GM23248 (cell line): ENCODE measurements at regions not wholly inside any gene's neighbourhood (a gene's known extent, or its start where the extent isn't known, plus 50 kb on each side); places are given as distances from the start of the nearest gene placed in this dataset.

Experiments used
- DNase-seq: peaks from one replicate; pipeline ENCODE4 v3.0.0-alpha.2; 2015
- H2AFZ ChIP-seq: fragments of 200-600 bp; sonication (generic); 2 replicates; pipeline ENCODE4 v1.6.1; 2016; ENCODE audit warnings: antibody characterized with exemption
- H3F3A ChIP-seq: fragments of 200-600 bp; sonication (generic); 2 replicates; pipeline ENCODE4 v1.6.1; 2016; ENCODE audit warnings: mild to moderate bottlenecking, antibody characterized with exemption, mixed run types; ENCODE audit not compliant: insufficient read depth
- H3K27ac ChIP-seq: fragments of 200-600 bp; sonication (generic); 2 replicates; pipeline ENCODE4 v1.5.1; 2016; ENCODE audit warnings: mild to moderate bottlenecking
- H3K27me3 ChIP-seq: fragments of 200-600 bp; sonication (generic); replicated peaks from 2 replicates; pipeline ENCODE4 v1.6.1; 2016; ENCODE audit warnings: mild to moderate bottlenecking; ENCODE audit not compliant: insufficient read depth
- H3K36me3 ChIP-seq: fragments of 200-600 bp; sonication (generic); 2 replicates; pipeline ENCODE4 v1.6.1; 2016; ENCODE audit warnings: low read depth, mild to moderate bottlenecking
- H3K4me1 ChIP-seq: fragments of 200-600 bp; sonication (generic); 2 replicates; pipeline ENCODE4 v1.6.1; 2016; ENCODE audit warnings: mild to moderate bottlenecking; ENCODE audit not compliant: insufficient read depth
- H3K4me2 ChIP-seq: fragments of 200-600 bp; sonication (generic); one replicate; pipeline ENCODE4 v1.6.1; 2016; ENCODE audit warnings: mild to moderate bottlenecking; ENCODE audit not compliant: unreplicated experiment
- H3K4me3 ChIP-seq: fragments of 200-600 bp; sonication (generic); 2 replicates; pipeline ENCODE4 v1.5.1; 2016; ENCODE audit warnings: mild to moderate bottlenecking
- H3K79me2 ChIP-seq: fragments of 200-600 bp; sonication (generic); 2 replicates; pipeline ENCODE4 v1.6.1; 2016; ENCODE audit warnings: mild to moderate bottlenecking; ENCODE audit not compliant: insufficient read depth
- H3K9ac ChIP-seq: fragments of 200-600 bp; sonication (generic); 2 replicates; pipeline ENCODE4 v1.6.1; 2016; ENCODE audit warnings: mild to moderate bottlenecking
- H3K9me2 ChIP-seq: fragments of 200-600 bp; sonication (generic); 2 replicates; pipeline ENCODE4 v1.6.1; 2016; ENCODE audit warnings: mixed run types, mild to moderate bottlenecking, moderate library complexity; ENCODE audit not compliant: insufficient read depth
- H3K9me3 ChIP-seq: fragments of 200-600 bp; sonication (generic); one replicate; pipeline ENCODE4 v1.6.1; 2017; ENCODE audit warnings: low read depth
- H4K20me1 ChIP-seq: fragments of 200-600 bp; sonication (generic); 2 replicates; pipeline ENCODE4 v1.6.0; 2016; ENCODE audit not compliant: insufficient read depth
- EZH2 ChIP-seq: fragments of 200-600 bp; sonication (generic); IDR thresholded peaks from 2 replicates; pipeline ENCODE4 v1.6.1; 2018; ENCODE audit warnings: antibody characterized with exemption, mild to moderate bottlenecking; ENCODE audit not compliant: insufficient read depth, poor library complexity, severe bottlenecking
- EZH2phosphoT487 ChIP-seq: fragments of 200-600 bp; sonication (generic); IDR thresholded peaks from 2 replicates; pipeline ENCODE4 v1.6.1; 2018; ENCODE audit warnings: antibody characterized with exemption, moderate library complexity, mild to moderate bottlenecking, low read depth; ENCODE audit not compliant: insufficient read depth
- WGBS, 2 experiments: methylation state at CpG; one replicate each; pipeline ENCODE4 v1.1.6; 2015 to 2017; ENCODE audit warnings: low lambda C conversion rate in 2 of 2, low coverage in 1 of 2; ENCODE audit errors: missing lambda C conversion rate in 2 of 2; 5-methylcytosine and 5-hydroxymethylcytosine counted together
- in situ Hi-C: fragments of 300-500 bp; cut with MboI; formaldehyde crosslinking; loops from 2 replicates; pipeline ENCODE4 v1.15.0; 2020

DNA sequence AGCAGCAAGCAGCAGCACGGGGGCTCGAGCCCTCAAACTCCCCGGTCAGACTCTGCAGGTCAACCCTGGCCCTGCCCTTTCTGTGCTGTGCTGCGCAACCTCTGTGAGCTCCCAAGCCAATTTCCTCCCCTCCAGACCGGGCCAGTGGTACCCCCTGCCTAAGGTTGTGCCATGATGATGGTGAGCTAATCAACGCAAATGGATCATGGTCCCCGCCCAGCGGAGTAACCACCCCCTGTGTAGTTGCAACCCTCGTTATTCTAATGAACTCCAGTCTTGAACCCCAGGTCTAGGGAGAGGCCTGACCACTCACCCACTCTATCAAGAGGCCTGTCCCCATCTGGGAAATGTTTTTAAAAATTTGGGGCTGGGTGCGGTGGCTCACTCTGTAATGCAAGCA, 201.8 kb upstream of the FOXF1 start:
- no peaks in the 10 kb centered on the region for H3K36me3 ChIP-seq
- H3K79me2 ChIP-seq: no peaks in the 10 kb centered on the region
- 79% methylated on average over 10 of the region's 10 CpGs for WGBS, 2 experiments
- no peak overlapping the region for H2AFZ ChIP-seq
- TF ChIP-seq EZH2phosphoT487: no peak
- TF ChIP-seq EZH2: no peak
- H3K9ac ChIP-seq: no peak overlapping the region
- in situ Hi-C loops: no loop called here
- no peak overlapping the region for H3K27ac ChIP-seq
- no peaks in the 10 kb centered on the region for H3K9me3 ChIP-seq
- H3K4me3 ChIP-seq: no peak overlapping the region
- no peak overlapping the region for H3K4me2 ChIP-seq
- no peak for DNase-seq
- peaks cover 20% of the 10 kb centered on the region; the same call in 1 of the 2 replicates for H3F3A ChIP-seq
- peaks cover 30% of the 10 kb centered on the region for H3K27me3 ChIP-seq
- no peaks in the 10 kb centered on the region for H3K9me2 ChIP-seq
- peaks cover 15% of the 10 kb centered on the region for H3K4me1 ChIP-seq
- no peaks in the 10 kb centered on the region for H4K20me1 ChIP-seq

DNA sequence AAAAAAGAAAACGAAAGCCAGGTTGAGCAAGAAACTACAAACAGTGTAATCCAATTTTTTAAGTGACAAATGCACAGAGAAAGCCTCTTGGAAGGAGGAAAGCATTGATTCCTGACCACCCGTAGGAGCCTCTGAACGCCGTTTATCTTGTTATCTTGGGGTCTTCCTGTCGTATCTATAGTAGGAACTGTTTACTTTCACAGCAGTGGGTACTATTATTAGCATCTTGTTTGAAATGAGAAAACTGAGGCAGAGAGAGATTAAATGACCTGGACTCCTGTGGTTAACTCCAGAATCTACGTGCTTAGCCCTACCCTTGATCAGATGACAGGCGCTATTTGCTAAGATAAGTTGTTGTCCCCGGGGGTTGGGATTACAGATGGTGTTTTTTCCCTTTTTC, 196.7 kb upstream of the FOXF1 start:
- Histone ChIP-seq H2AFZ (no peak overlapping the region), H3K36me3 (no peaks in the 10 kb centered on the region), H3K27ac (no peak overlapping the region), H3K9ac (no peak overlapping the region), H3K79me2 (no peaks in the 10 kb centered on the region), H4K20me1 (no peaks in the 10 kb centered on the region), H3K27me3 (peaks cover 54% of the 10 kb centered on the region), H3F3A (no peaks in the 10 kb centered on the region), H3K9me2 (no peaks in the 10 kb centered on the region), H3K4me2 (no peak overlapping the region), H3K4me1 (no peaks in the 10 kb centered on the region), H3K9me3 (no peaks in the 10 kb centered on the region), H3K4me3 (no peak overlapping the region)
- WGBS, 2 experiments: 29 to 34% methylated on average over 8 of the region's 8 CpGs
- in situ Hi-C loops: no loop called here
- no peak for DNase-seq
- TF ChIP-seq EZH2 (no peak), EZH2phosphoT487 (no peak)

DNA sequence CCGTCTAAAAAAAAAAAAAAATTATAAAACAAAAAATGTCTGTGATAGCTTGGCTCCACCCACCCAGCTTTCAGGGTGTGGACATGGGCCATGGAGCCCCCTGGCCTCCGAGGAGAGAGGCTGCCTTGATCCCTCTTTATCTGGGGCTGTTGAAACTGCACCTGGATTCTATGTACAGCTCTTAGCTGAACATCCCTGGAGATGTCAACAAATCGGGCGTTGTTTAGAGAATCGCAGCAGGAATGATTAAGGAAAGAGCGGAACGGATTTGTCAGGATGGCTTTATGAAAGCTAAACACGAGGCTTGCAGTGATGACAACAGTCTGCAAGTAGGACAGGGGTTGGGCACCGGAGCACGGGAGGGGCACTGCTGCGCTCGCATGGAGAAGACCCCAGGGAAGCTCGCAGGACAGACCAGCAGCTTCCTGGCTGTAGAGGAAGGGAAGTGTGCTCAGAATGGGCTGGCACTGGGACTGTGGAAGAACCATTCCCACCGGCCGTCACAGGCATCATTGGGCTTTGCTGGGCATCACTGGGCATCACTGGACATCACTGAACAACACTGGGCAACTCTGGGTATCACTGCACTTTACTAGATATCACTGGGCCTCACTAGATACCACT, 195.8 kb upstream of the FOXF1 start:
- Histone ChIP-seq H3K27me3 (peaks cover 54% of the 10 kb centered on the region), H3F3A (no peaks in the 10 kb centered on the region), H3K4me1 (no peaks in the 10 kb centered on the region), H3K4me3 (no peak overlapping the region), H3K4me2 (no peak overlapping the region), H2AFZ (no peak overlapping the region), H3K79me2 (no peaks in the 10 kb centered on the region), H3K9me3 (no peaks in the 10 kb centered on the region), H3K36me3 (no peaks in the 10 kb centered on the region), H3K9me2 (no peaks in the 10 kb centered on the region), H3K9ac (no peak overlapping the region), H3K27ac (no peak overlapping the region), H4K20me1 (no peaks in the 10 kb centered on the region)
- in situ Hi-C loops: no loop called here
- DNase-seq: no peak
- TF ChIP-seq EZH2: no peak
- no peak for TF ChIP-seq EZH2phosphoT487
- 64 to 67% methylated on average over 15 of the region's 15 CpGs for WGBS, 2 experiments

DNA sequence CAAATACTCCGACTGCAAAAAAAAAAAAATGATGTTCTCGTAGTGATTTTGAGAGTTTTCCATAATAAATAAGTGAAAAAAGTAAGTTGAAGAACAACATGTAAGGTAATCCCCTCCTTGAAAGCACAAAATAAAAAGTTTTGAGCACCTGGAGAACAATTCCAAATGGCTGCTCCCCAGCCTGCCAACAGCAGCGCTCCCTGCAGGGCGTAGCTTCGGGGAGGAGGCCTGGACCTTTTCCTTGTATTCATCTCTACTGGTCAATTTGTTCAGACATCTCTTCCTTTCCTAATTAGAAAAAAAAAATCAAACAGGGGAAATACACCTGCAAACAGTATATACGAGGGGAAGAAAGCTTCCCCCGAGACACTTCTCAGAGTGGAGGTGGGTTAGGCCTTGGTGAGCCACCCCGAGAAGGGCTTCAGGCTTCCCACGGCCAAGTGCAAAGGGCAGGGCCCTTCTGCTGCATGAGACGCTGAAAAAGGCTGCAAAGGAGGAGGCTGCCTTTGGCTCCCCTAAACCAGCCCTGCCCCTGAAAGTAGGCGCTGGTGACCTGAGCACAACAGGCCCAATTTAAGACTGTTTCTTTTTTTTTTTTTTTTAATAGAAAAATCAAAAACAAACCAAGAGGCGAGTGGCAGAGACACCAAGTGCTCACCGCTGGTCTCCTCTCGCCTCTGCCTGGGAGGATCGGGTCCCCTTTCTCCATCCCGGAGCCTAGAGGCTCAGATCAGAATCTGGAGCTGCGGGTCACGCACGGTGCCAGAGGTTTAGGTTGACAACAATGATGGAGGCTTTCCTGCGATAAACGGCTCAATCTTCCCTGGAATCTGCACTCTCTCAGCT, 193.1 kb upstream of the FOXF1 start:
- Histone ChIP-seq H3K4me2 (no peak overlapping the region), H2AFZ (no peak overlapping the region), H3K27me3 (peaks cover 45% of the 10 kb centered on the region), H3K79me2 (no peaks in the 10 kb centered on the region), H3K9me2 (no peaks in the 10 kb centered on the region), H3K9me3 (no peaks in the 10 kb centered on the region), H3K36me3 (no peaks in the 10 kb centered on the region), H3K9ac (no peak overlapping the region), H3K4me1 (peaks cover 10% of the 10 kb centered on the region), H3F3A (peaks cover 11% of the 10 kb centered on the region; the same call in 1 of the 2 replicates), H3K27ac (no peak overlapping the region), H4K20me1 (no peaks in the 10 kb centered on the region), H3K4me3 (no peak overlapping the region)
- WGBS, 2 experiments: 89% methylated on average over 21 of the region's 21 CpGs
- TF ChIP-seq EZH2 (no peak), EZH2phosphoT487 (no peak)
- in situ Hi-C loops: no loop called here
- no peak for DNase-seq
